Left renal pelvis (tissue), 4 donors: ENCODE measurements at regions not wholly inside any gene's neighbourhood (a gene's known extent, or its start where the extent isn't known, plus 50 kb on each side); places are given as distances from the start of the nearest gene placed in this dataset.
A peak's percentile ranks its signal among the peaks of the same experiment; 100 is the strongest.

ENCODE experiments used
- DNase-seq, 4 donors: peaks; one replicate each; pipeline ENCODE4 v3.0.0-alpha.2; 2013; ENCODE audit warnings: low read depth in 4 of 4, low spot score in 3 of 4

DNA sequence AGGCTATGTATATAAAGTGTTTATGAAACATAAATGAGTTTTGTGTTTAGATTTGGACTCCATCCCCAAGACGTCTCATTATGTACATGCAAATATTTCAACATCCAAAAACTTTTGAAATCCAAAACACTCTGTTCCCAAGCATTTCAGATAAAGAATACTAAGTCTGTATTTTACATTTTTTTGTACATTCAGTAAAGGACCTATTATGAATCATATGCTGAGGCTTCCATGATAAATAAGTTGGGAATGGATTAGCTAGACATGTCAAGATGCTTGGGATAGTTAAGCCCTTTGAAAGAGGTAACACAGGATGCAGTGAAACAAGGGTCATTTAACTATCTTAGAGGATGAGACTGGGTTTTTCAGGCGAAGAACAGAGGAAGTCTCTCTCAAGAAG is 262.9 kb downstream of the SNX13 start:
- DNase-seq = no peak

DNA sequence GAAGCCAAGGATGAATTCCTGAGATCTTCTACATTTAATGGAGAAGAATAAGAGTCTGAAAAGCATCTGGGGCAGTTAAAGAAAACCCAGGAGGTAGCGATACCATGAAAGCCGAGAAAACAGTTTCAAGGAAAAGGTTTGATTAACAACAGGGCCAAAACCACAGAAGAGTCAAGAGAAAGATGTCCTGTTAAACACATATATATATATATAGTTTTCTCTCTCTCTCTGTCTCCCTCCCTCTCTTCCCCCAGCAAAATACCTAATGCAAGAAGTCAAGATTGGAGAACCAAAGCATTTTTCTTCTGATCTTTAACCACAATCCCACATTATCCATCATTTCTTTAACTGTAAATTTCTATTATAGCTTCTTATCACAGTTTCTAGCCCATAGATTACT is 261.4 kb downstream of the SNX13 start:
- no peak for DNase-seq

DNA sequence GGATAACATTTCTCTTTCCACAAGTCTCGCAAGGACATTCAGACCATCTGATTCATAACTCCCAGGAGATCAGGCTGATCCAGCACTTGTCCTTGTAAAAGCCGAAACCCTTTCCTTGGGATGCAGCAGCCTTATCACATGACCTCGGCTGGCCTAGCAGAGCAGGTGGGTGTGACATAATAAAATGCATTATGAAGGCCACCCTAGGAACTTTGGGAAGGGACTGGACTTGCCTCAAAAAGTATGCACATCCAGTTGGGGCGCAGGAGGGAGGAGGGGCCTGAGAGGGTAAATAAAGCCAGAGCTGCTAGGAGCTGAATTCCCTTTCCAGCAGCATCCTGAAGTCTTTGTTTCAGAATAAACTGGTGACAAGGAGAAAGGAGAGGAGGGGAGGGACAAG is 260.8 kb downstream of the SNX13 start:
- DNase-seq = no peak

DNA sequence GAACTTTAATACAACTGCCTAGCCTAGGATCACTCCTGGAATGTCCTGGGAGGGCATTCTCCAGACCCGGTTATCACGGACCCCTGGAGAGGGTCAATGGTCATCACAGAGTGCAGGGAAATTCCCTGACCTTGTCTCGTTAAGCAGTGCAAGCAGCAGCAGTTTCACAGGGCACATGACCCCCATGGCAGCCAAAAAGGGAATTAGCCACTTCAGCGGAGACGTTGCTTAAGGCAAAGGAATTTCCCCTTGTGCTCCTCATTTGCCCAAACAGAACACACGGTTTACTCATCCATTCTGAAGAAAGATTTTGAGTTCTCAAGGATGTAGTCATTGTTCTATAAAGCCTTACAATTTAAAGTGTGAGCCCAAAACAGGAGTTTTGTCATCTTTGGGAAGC is 260.3 kb downstream of the SNX13 start:
- no peak for DNase-seq

DNA sequence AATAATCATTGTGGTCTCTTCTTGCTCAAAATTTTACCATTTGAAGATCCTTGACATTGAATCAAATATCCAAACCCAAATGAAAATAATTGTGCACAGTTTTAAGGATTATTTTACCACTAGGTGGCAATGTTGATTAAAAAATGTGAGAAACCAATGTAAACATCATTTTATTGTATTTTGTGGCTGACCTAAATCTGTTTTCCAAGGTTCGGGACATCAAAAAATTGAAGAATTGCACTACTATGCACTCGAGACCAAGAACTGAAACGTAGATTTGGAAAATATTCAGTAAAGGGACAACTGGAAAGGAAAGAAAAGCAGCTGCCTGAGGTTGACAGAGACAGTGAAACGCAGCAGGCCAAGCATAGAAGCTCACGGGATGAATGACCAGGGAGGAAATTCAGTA is 259.3 kb downstream of the SNX13 start:
- DNase-seq = no peak

DNA sequence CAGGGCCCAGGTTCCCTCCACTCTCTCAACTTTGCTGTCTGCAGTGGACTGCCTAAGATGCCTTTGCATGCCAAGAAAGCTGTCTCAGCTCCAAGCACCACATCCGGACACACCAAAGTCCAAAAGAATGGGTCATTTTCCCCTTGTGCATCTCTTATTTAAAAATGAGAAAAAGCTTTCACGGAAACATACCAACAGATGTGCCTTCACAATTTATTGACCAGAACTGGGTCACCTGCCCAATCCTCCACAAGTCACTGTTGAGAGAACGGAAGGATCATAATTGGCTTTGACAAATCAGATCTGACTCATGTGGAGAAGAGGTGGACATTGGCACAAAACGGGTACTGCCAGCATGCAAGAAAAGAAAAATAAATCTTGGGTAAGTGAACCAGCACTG is 258.3 kb downstream of the SNX13 start:
- DNase-seq = no peak

DNA sequence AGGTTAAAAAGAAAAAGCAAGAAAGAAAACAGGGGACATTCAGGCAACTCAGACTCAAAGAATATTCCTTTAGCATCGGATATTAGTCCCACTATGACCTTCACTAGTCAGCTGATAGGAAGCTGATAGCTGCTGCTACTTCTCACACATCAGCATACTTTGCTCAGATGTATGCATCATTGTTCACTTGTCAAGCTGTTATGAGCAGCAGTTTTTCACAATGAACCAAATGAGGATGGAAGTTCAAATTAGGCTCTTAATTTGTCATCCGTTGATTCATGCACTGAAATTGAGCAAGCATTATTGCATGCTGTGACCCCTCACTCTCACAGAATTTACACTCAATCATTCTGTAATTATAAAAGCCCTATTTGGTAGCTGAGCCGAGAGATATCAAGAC is 257.7 kb downstream of the SNX13 start:
- no peak for DNase-seq

DNA sequence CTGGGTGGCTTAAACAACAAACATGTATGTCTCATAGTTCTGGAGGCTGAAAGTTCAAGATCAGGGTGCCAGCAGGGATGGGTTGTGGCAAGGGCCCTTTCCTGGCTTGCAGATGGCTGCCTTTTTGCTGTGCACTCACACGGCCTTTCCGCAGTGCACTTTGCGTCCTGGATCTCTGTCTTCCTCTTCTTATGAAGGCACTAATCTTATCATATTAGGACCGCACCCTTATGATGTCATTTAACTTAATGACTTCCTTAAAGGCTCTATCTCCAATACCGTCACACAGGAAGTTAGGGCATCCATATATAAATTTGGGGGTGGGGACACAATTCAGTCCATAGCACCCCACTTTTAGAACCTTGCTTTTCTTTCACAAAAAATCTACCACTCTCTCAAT is 255.2 kb downstream of the SNX13 start:
- no peak for DNase-seq

DNA sequence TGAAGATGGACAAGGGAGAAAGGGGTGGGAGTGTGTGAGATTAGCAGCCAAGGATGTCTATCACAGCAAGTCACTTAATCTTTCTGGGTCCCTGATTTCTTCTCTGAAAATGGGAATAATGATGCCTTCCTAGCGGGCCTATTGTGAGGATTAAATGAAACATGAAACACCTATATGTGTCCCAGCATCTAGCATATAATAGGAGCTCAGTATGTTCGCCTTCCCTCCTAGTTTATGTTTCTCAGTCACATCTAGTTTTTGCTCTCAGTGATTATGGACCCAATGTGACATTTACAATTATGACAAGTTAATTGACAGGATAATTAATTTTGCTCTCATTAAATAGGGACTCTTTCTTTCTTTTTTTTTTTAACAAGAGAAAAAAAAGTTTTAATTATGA is 252.9 kb downstream of the SNX13 start:
- no peak for DNase-seq

DNA sequence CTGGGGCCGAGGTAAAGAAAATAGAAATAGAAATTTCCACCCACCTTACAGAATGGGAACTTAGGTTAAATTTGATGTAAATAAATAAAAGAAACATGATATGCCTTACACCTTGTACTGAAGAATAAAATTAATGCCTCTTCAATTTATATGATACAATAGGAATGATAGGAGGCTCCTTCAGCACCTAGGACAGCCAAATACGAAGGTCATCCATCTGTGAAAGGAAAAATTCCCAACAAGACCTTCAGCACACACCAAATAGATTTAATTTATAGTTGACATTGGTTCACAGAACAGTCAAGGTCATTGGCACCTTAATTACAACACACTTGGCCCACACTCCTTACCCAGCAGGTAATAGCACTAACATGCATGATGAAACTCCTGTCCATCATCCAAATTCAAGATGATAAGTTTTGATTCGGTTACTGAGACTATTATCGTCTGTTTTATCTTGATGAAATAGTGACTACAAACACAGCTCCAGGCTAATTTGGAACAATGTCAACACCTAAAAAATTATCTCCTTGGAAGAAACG is 250.9 kb downstream of the SNX13 start:
- DNase-seq = no peak

DNA sequence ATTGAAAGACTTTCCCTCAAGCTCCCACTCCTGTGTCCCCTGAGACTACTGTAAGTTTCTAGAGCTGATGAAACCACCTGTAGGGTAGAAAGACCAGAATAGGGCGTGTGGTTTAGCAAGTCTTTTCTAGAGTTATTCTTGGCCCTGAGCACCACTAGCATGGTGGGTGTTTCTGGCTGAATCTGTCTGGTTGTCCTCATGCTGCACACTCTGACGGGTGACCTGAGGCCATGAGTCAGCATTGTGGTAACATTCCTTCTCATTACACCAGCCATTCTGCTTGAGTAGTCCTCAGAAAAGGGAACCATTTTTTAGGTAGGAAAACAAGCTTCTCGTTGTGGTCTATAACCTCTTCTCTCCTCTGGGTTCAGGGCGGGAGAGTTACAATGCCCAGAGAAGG is 250.3 kb downstream of the SNX13 start:
- DNase-seq = no peak

DNA sequence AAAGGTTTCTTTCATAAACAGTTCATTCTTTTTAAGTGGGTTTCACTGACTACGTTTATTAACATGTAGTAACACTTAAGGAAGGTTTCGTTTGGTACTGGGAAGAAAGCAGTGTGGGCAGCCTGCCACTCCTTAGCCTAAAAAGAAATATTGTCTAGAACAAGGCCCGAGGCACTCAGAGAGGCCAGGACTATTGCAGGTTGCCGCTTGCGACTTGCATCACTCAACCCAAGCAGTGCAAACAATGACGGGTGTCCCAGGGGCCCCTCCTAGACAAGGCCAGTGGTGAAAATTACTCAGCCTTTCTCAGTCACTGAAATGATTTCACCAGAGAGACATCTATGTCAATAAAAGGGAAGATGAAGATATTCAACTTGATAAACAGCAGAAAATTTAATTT is 243.9 kb downstream of the SNX13 start:
- DNase-seq = no peak

DNA sequence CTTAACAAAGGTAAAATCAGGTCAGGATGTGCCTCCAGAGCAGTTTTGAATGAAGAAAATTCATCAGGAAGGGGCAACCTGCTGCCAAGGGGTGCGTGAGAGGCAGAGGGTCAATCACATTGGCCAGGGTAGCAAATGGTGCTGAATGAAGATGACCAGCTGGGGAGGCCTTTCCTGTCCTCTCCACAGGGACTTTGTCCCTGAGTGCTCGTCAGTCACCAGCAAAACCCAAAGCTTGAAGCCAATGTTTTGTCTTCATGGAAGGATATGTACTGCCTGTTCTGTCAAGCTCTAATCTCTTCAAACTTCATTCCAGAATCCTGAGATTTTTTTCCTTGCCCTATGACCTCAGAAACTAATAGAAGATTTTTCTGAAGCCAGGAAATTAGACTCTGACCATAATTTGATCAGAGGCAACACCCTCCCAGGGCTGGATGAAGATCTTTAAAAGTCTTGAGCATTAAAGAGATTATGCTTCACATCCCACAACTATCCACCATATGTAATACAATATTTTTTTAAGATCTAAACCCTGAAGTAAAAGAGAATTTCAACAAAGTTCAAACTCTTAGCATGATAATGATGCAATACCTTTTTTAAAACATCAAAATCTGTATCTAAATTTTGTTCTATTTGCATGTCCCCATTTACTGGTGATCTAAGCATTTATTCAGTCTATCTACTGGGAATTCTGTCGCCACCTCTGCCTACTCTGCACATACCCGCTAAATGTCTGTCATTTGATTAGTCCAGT is 243.0 kb downstream of the SNX13 start:
- no peak for DNase-seq

DNA sequence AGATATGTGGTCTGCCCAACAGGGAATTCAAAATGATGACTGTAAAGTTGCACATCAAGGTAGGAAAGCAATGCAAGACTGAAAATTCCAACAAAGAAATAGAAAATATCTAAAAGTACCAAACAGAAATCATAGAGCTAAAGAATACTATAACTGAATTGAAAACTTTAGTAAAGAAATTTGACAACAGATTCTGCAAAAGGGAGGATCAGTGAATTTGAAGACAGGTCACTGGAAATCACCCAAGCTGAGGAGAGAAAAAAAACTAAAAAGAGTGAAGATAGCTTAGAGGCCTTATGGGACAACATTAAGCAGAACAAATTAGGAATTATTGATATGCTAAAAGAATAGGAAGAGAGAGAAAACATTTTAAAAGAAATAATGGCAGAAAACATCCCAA is 240.6 kb downstream of the SNX13 start:
- DNase-seq = no peak

DNA sequence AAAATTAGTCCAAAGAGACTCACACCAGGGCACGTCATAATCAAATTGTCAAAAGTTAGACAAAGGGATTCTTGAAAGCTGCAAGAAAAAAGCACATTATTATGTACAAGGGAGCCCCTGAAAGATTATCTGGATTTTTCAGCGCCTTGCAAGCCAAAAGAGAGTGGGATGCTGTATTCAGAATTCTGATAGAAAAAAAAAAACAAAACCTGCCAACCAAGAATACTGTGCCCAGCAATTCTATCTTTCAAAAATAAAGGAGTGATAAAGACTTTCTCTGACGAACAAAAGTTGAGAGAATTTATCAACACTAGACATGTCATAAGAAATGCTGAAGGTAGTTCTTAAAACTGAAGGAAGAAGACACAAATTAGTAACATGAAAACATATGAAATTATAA is 240.2 kb downstream of the SNX13 start:
- no peak for DNase-seq

DNA sequence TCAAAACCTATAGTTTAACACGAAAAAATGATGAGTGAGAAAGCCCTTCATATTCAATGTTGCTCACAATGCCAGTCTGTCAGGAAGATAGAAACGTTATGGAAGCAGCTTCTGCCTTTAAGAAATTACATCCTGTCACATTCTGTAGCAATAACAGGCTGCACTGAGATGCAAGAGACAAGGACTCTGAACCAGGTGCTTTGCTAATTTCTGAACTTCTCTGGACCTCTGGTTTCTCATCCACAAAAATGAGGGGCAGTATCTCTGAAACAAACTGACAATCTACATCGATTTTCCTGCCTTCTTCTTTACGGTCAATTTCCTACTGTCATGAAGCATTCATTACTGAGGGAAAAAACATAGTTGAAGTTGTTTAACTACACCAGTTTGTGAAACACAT is 234.0 kb downstream of the SNX13 start:
- DNase-seq = no peak

DNA sequence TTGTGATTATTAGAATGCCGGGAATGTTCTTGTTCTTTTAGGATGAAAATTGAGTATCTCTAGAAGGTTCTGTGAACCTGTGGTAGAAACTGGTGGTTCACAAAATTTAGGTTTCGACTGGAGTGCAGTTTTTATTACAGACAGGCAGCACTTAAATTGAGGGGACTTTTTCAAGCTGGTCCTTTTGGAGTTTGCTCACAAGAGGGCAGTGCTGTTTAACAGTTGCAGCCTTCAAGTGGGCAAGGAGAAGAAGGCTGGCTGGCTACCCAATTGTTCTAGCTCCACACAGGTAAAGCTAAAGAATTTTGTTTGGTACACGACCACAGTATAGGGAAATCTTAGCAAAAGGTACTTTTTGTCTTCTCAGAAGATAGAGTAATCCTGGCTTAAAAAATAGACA is 233.6 kb downstream of the SNX13 start:
- DNase-seq = peak in 3 of 4 donors; percentile 43 to 46 (median 45)

DNA sequence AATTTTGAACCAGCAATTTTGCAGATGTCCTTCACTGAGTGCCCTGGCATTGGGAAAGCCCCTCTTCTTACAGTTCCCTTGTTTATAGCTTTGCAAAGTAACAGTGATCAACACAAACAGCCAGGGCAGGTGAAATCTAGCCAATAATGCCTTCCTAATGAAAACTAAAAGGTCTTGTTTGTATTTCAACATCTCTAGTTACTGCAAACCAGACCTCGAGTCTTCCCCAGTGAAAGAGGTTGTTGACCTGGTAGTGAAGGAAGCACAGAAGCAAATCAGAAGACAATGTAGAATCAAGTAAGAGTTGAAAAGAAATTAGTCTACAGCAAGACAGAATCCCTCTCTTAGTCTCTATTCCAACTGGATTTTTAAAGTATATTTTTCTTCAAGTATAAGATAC is 231.2 kb downstream of the SNX13 start:
- no peak for DNase-seq

DNA sequence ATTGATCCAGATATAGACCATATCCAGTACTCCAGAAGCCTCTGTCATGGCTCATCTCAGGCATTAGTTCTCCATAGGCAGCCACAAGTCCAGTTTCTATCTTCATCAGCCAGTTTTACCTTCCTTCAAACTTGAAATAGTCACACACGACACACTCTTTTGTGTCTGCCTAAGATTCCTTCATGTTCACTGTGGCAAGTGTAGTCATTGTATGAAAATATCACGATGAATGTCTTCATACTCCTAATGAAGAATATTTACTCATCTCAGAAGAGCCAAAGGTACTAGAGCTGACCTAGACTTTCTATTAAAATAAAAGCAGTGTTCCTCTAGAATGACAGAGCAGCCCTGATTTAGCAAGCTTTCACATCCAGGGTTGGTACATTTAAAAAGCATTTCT is 230.7 kb downstream of the SNX13 start:
- DNase-seq = no peak

DNA sequence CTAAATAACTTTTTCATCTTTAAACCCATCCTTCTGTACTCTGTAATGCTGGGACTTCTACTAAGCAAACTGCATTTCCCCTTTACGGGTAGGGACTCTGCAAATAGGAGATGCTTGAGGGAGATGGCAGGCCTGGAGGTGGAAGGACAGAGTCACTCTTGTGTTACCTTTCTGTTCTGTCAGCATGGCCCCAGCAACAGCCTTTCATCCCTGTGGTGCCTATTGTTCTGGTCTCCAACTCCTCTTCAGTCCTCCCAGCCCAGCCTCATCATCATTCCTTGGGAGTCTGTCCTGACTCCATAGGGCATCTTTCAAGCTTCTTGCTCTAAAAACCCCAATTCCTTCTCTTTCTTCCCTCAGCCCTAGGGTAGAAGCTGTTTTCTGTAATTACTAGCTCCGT is 230.0 kb downstream of the SNX13 start:
- DNase-seq = no peak

DNA sequence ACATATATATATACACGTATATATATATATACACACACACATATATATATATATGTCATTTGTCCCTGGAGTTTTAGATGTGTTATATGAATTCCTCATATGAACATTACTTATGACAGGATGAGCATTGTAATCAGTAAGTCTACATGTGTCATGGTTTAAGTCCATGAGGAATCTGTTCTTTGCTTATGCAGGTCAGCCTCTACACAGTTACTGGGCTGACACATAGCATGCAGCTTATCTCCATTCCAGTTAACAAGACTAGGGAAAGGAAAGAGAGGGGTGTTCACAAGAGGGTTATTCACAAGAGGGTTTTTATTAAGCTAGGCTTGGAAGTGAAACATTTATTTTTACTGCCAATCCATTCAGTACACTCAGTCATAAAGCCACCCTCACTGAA is 226.7 kb downstream of the SNX13 start:
- DNase-seq = no peak

DNA sequence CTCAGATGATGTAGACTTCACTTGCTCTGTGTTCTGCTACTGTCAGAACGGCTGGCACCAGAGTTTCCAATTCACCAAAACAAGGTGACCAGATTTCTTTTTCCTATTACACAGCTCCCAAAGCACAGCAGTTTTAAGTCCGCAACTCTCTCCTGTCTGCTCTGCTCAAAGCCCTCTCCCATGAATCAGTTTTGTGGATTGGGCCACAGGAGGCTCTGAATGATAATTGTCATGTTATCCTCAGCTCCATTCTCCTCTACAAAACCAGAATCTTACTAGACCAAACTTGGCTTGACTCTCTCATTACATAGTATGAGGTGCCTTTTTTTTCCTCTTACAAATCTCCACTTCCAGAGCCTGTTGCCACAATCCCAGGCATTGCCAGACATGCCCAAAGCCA is 223.5 kb downstream of the SNX13 start:
- no peak for DNase-seq

DNA sequence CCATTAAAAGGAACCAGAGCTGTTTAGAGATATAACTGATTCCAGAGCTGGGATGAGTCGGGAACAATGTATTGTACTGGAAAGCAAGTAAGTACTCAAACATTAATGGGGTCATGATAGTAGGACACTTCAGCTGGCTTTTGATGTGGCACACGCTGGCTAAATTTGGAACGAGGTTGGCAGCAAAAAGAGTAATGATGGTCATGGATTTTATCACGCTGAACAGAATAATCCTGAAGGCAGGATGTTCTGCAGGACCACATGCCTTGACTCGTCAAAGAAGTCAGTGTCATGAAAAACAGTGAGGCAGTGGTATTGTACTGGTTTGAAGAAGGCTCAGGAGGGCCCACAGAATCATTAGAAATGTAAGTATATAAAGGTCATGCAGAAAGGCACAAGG is 220.3 kb downstream of the SNX13 start:
- DNase-seq = no peak
